ENCODE measurements at regions not wholly inside any gene's neighbourhood (a gene's known extent, or its start where the extent isn't known, plus 50 kb on each side); places are given as distances from the start of the nearest gene placed in this dataset.

GRCh38 chr2:156190517-156190916 is 142.0 kb downstream of the NR4A2 start:
- TF ChIP-seq ASH2L (IDR thresholded peaks at IDR 0.05; ENCODE audit: low read length) (no peak), TCF12 (IDR thresholded peaks at IDR 0.05; ENCODE audit: low read depth, low read length) (no peak), SIRT6 (IDR thresholded peaks at IDR 0.05; ENCODE audit: low read length) (no peak), CTCF (IDR thresholded peaks at IDR 0.05; ENCODE audit: control extremely low read depth in 1 of 3, insufficient read depth in 1 of 3, low read depth in 1 of 3, low read length in 3 of 3) (no peak), POLR2A (IDR thresholded peaks at IDR 0.05; ENCODE audit: control extremely low read depth in 1 of 2, low read depth in 2 of 2, low read length in 2 of 2) (no peak)

Data from H1 (cell line).